GM12874 (cell line): ENCODE measurements at regions not wholly inside any gene's neighbourhood (a gene's known extent, or its start where the extent isn't known, plus 50 kb on each side); places are given as distances from the start of the nearest gene placed in this dataset.

Experiments used
- CTCF ChIP-seq: IDR thresholded peaks from 2 replicates; pipeline ENCODE4 v1.5.1; 2011; ENCODE audit warnings: low read depth, mild to moderate bottlenecking, control low read depth, low read length, moderate library complexity; ENCODE audit not compliant: insufficient read depth

GRCh38 chr6:68186870-68187269 is 448.2 kb upstream of the ADGRB3 start:
- TF ChIP-seq CTCF = no peak

DNA sequence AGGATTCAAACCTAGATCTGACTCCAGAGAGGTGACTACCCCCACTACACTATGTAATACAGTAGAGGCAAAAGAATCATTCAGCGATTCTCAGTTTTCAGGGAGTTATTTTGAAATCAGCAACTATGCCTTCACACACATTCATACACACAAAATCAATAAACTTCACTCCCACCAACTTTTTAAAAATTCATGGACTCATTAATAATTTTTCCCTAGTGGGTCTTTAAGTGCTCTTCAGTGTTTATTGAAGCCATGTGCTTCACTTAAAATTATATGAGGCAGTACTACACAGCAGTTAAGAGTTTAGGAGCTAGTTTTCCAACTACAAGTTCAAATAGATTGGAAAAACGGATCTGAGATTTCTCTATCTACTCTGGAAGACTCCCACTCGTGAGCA is 452.7 kb upstream of the ADGRB3 start:
- TF ChIP-seq CTCF = no peak

GRCh38 chr6:68173616-68174015 is 461.5 kb upstream of the ADGRB3 start:
- TF ChIP-seq CTCF = no peak

GRCh38 chr6:68169922-68170321 is 465.2 kb upstream of the ADGRB3 start:
- TF ChIP-seq CTCF = no peak

GRCh38 chr6:68167604-68168003 is 467.5 kb upstream of the ADGRB3 start:
- TF ChIP-seq CTCF = no peak

- TF ChIP-seq CTCF = no peak
These were observed 474.7 kb upstream of the ADGRB3 start for GRCh38 chr6:68160348-68160747.

DNA sequence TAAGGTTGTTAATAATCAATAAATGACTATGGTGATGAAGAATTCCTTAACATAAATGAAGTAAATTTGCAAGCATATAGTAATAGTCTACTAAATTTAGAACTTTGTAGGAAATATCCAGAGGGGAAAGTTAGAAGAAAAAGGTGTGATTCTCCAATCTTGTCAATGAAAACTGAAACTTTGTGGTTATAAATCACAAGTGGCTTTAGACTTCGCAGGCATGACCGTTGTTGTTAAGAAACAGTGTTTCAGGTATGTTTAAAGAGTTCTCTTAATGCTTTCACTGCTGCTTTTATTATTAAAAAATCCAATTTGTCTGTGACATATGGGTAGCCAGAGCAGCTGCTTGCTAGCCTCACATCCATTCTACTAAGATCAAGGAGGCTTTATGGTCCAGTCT is 475.6 kb upstream of the ADGRB3 start:
- TF ChIP-seq CTCF = no peak

DNA sequence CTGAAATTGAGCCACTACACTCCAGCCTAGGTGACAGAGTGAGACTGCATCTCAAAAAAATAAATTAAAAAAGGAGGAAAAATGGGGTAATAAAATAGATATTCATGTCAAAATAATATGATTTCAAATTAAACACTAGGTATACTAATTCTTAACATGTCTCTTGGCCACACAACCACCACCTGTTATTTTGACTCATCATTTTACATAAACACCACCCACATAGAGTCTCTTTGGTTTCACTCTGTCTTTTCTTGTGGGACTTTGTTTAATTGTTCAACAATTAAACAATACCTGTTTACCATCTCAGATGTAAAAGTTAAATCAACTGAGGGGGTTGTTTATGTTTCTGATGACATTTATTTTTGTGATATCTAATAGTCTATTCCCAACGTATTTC is 476.8 kb upstream of the ADGRB3 start:
- TF ChIP-seq CTCF = no peak
